Germinal center (tissue), 1 donor: ENCODE measurements at regions not wholly inside any gene's neighbourhood (a gene's known extent, or its start where the extent isn't known, plus 50 kb on each side); places are given as distances from the start of the nearest gene placed in this dataset.

Experiments used
- DNase-seq: peaks from one replicate; pipeline ENCODE4 v3.0.0; 2012; ENCODE audit warnings: mixed read lengths, low spot score

DNA sequence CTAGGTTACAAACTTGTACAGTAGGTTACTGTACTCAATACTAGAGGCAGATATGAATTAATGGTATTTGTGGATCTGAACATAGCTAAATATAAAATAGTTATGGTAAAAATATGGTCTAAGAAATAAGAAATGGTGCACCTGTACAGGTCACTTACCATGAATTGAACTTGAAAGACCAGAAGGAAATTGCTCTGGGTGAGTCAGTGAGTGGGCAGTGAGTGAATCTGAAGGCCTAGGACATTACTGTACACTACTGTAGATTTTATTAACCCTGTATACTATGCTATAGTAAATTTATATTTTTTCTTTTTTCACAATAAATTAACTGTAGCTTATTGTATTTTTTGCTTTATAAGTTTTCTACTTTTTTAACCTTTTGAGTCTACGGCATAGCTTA, 1020.4 kb downstream of the CDH18 start:
- no peak for DNase-seq

GRCh38 chr5:18968966-18969365, 1019.0 kb downstream of the CDH18 start:
- no peak for DNase-seq

DNA sequence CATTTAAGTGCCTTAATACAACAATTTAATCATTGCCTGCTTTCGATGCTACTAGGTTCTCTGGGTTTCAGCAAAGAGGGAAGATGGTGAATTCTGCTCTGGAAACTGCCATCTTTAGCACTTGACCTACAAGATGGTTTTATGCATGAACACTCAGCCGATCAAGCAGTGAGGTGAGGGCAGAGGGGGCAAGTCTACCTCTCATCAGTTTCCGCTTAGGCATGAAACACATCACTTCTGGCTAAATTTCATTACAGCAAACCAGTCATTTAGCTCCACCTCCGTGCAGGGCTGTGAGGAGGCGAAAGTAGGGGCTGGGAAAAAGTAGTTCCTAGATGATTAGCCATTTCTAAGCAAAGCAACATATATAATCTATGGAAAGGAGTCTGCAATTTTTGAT, 1018.0 kb downstream of the CDH18 start:
- DNase-seq: no peak

DNA sequence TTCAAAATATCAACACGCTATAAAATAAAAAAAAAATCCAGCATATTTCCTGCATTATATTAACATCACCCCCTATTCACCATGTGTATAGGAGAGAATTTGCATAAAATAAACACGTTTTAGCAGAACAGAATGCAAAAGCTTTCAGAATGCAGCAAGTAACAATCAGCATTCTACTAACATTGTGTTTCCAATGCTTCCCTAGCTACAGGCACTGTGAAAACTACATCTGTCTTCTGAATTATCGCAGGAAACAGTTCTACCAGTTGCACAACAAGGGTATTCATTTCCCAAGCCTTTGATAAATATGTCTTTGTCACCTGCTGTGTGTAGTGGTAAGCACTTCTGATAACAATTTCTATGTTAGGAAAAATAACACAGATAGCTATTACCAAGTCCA, 1015.8 kb downstream of the CDH18 start:
- DNase-seq: no peak

DNA sequence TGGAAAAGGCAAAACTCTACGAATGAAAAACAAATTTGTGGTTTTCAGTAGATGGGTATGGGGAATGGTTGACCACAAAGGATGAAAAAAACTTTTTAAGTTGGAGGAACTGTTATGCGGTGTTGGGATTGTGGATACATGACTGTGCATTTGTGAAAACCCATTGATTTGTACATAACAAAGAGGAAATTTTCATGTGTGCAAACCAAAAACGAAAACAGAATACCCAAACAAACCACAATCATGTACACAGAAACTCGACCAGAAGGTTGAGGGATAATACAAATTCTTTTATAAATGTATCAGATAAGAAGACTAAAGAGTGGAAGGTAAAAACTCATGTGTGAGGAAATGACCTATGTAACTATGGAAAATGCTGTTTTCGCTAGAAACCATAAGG, 1012.4 kb downstream of the CDH18 start:
- no peak for DNase-seq

DNA sequence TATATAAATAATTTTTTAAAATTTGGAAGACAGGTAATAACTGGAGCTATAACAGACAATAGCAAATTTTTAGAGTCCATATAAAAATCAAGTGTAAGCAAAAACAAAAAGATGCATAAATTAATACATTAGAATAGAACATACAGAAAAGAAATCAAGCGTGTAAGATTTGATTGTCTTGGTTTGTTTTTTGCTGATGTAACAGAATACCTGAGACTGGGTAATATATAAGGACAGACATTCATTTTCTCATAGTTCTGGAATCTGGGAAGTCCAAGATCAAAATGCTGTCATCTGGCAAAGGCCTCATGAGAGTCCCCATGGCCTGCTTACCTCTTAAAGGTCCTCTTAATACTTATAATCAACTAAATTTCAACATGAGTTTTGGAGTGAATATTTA, 1010.1 kb downstream of the CDH18 start:
- DNase-seq: no peak

DNA sequence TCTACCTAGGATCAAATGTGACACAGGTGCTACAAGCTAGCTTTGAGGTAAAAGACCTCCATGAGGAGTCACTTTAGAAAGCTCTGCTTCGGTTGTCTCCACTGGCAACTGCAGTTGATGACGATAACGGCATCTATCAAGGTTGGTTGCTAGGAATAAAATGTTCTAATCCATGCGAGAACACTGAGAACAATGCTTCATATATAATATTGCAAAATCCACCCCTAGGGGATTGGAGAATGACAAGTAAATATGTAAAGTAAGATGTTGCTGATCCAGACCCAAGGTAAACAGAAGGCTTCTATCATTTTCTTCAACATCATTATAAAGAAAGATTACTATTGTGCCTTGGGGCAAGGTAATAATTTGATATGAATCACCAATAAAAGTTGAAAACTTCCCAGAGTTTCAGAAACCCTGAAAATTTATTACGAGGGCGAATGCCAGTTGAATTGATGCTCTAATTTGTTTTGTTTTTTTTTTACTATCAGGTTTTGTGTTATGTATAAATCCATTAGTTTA, 1003.4 kb downstream of the CDH18 start:
- no peak for DNase-seq

DNA sequence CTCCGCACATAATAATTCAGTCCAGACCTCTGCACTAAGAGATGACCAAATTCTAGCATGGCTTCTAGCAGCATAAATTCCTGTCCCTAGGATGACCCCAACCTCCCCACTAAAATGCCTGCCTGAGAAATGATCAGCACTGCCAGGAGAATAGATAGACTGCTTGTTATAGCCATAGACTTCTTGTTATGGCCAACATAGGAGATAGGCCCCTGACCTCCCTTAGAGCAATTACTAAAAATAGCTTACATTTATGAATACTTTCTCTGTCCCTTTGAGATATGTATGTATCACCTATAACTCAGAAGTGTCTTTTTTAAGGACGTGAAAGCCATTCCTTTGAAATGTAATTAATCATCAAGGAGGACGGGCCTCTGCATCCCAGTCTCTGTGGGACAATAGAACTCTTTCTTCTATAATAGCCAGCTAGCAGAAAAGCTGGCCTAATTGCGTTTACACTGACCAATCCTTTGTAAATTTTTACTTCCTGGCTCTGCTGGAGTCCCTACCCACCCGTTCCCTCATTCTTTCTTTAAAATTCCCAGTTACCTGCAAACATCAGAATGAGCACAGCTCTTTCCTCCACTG, 1002.7 kb downstream of the CDH18 start:
- no peak for DNase-seq

DNA sequence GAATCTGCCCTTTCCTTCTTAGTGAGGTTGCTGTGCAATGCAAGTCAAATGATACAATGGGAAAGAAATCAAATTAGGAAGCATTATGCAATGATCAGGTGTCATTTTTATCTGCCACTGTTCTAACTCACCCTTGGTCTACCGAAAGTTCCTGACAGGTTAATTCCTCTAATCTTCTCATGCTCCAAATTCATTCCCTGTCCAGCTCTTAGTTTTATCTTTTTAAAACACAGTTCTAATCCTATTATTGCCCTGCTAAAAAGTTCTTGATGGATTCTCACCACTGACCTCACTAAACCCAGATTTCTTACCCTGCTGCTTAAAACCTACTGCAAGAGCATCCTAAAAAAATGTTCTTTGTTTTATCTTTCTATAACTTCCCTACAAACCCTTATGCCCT, 1000.9 kb downstream of the CDH18 start:
- DNase-seq: no peak

DNA sequence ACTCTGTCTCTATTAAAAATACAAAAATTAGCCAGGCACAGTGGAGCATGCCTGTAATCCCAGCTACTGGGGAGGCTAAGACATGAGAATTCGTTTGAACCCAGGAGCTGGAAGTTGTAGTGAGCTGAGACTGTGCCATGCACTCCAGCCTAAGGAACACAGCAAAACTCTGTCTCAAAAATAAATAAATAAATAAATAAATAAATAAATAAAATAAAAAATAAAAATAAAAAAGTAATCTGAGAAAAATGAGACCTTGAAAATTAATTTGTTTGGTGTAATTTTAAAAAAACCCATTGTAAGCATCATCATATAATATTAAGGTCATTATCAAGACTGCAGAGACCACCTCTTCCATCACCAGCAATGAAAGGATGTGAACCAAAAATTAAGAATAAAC, 997.1 kb downstream of the CDH18 start:
- no peak for DNase-seq

GRCh38 chr5:18992264-18992663, 995.7 kb downstream of the CDH18 start:
- DNase-seq: no peak

DNA sequence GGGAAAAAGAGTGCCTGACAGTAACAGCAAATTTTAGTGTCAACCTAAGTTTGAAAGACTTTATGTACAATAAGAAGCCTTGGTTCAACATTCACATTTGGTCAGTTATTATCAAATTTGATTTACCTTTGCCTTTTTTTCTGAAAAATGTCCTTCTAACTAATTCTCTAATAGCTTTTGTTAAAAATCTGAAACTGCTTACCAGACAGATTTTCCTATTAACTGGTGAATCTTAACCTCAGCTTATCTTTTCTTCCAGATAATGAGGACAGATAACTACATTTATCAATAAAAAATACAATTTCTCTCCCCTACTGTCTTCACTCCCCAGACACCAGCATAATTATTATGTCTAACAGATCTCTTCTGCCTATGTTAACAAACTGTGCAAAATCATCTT, 988.5 kb downstream of the CDH18 start:
- no peak for DNase-seq

DNA sequence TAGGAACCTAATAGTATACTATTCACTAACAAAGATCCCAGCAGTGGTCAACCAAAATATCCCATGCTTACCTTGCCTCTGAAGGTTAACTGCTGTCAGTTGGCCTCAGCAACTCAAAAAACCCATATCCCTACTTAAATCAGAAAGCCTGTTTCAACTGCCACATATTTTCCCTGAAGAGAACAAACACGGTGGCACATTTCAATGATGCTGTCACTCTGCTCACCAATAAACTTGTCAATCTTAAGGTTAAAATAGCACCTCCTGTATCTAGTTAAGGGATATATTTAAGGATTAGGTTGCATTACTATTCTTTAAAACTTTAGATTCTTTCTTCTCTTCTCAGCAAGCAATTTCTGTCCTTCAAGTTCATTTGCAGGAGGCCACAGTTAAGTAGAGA, 986.9 kb downstream of the CDH18 start:
- no peak for DNase-seq

- no peak for DNase-seq
Observed at GRCh38 chr5:19001539-19001938, 986.5 kb downstream of the CDH18 start.

GRCh38 chr5:19002111-19002510, 985.9 kb downstream of the CDH18 start:
- DNase-seq: no peak

GRCh38 chr5:19018822-19019221, 969.2 kb downstream of the CDH18 start:
- DNase-seq: no peak

DNA sequence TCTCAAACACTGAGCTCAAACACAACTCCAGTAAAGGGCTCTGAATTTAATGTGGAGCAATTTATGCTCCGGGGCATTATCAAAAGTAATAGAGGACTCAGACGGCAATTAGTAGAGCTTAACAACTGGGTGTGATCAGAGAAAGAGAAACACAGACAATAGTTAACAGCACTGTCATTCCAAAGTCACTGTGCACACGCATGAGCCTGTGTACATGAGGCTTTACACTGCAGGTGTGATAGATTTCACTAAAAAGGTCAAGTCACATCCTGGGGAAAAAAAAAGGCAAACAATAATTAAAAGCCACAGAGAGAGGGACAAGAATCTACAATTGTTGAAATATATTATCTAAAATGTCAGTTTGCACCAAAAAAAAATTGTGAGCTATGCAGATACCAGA, 956.5 kb downstream of the CDH18 start:
- DNase-seq: no peak

GRCh38 chr5:19035816-19036215, 952.2 kb downstream of the CDH18 start:
- no peak for DNase-seq

GRCh38 chr5:19042106-19042505, 945.9 kb downstream of the CDH18 start:
- DNase-seq: no peak

GRCh38 chr5:19044311-19044710, 943.7 kb downstream of the CDH18 start:
- DNase-seq: no peak

DNA sequence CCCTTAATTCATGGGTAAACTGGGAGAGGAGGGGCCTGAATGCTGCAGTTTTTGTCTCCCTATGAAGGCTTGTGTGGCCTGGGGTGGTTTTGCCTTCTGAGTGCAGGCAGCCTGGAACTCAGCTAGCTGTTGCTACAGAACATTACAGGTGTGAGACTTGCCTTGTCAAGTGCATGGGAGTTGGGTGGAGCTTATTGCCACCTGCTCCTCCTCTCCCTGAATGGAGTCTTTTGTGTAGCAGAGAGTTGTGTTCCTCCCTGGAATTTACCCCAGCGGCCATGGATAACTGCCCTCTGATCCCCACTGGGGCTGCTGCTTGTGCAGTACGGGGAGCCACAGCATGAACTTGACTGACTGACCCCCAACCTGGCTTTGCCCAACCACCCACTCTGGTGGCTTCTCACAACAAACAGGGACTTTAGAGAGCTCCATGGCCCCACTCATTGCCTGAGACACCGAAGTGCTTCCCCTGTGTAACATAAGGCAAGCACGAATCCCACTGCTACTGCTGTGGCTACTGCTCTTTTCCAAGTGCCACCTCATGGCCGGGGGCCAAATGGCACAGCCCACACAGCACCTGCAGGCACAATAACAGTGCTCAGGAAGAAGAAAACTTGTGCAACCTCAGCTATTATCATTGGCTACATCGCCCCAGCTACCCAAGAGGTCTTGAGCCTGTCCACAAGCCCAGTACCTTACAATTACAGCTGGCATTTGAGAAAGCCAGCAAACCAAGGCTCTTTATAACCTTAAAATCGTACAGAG, 942.9 kb downstream of the CDH18 start:
- no peak for DNase-seq

GRCh38 chr5:19047277-19047676, 940.7 kb downstream of the CDH18 start:
- no peak for DNase-seq

DNA sequence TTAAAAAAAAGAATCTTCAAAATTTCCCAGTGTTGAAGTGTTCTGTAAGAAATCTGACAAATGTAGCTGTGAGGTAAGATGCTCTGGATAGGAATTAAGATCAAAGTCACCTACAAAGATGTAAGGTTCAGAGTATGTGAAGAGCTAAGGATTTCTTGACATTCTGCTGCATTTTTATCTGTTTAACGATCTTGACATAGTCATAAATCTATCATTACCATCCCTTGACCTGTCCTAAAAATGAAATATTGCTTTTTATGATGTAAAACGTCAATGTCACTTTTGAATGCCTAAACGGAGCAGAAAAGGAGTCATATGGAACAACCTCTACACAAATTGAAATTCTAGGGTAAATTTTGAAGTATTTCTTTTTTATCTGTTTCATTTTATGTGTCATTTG, 939.3 kb downstream of the CDH18 start:
- DNase-seq: no peak

- DNase-seq: no peak
Observed at GRCh38 chr5:19058216-19058615, 929.8 kb downstream of the CDH18 start.
